PC-3 (cell line): ENCODE measurements at regions not wholly inside any gene's neighbourhood (a gene's known extent, or its start where the extent isn't known, plus 50 kb on each side); places are given as distances from the start of the nearest gene placed in this dataset.

ENCODE experiments used
- CTCF ChIP-seq: fragments of 300-600 bp; sonication (generic); conservative IDR thresholded peaks from 2 replicates; pipeline ENCODE4 v1.5.1; 2017; ENCODE audit warnings: antibody characterized with exemption, low read depth, mild to moderate bottlenecking, low read length
- EZH2 ChIP-seq: fragments of 300-600 bp; sonication (generic); IDR thresholded peaks from one replicate; pipeline ENCODE4 v1.6.1; 2017; ENCODE audit warnings: antibody characterized with exemption, mild to moderate bottlenecking, low read length; ENCODE audit not compliant: unreplicated experiment

GRCh38 chr16:86716649-86717048 lies 138.3 kb downstream of the FOXL1 start:
- no peak for TF ChIP-seq CTCF
- no peak for TF ChIP-seq EZH2
